GM12878 (cell line): ENCODE measurements at regions not wholly inside any gene's neighbourhood (a gene's known extent, or its start where the extent isn't known, plus 50 kb on each side); places are given as distances from the start of the nearest gene placed in this dataset.

Source experiments
- ATAC-seq: fragments of 200-7000 bp; cut with Tn5 transposase; 3 replicates; pipeline ENCODE4 v1.9.1; 2020; ENCODE audit warnings: mild to moderate bottlenecking, moderate library complexity
- BruUV-seq: library from RNA; stranded (reverse); fragments of 400-500 nt; replicated peaks from 2 replicates; lab custom pipeline; 2021; lab: Mats Ljungman, UMichigan
- CTCF ChIA-PET: fragments of 300-600 bp; sonication (Branson Sonifier 250); formaldehyde crosslinking; extraction: SDS; loops from one replicate; lab custom pipeline; 2021; ENCODE audit warnings: inconsistent platforms; lab: Yijun Ruan, JAX
- POLR2A ChIA-PET: fragments of 350-600 bp; formaldehyde crosslinking; extraction: SDS; loops from one replicate; lab custom pipeline; 2021; ENCODE audit warnings: inconsistent platforms; lab: Charles Lee
- RAD21 ChIA-PET: fragments of 300-600 bp; sonication (Branson Sonifier 250); formaldehyde crosslinking; loops from one replicate; lab custom pipeline; 2023; ENCODE audit warnings: antibody characterized with exemption; ENCODE audit not compliant: unreplicated experiment; lab: Charles Lee
- SMC1A ChIA-PET: fragments of 300-600 bp; sonication (Branson Sonifier 250); formaldehyde crosslinking; loops from one replicate; lab custom pipeline; 2023; ENCODE audit not compliant: unreplicated experiment, uncharacterized antibody; lab: Charles Lee
- DNase-seq: peaks from one replicate; pipeline ENCODE4 v3.0.0-alpha.2; 2011; ENCODE audit warnings: low read depth, low spot score
- FAIRE-seq: peaks from 3 replicates; lab custom pipeline; 2011; peaks lifted over from hg19 to GRCh38; lab: Jason Lieb, UNC
- H2AFZ ChIP-seq: 2 replicates; pipeline ENCODE4 v1.6.0; 2011; ENCODE audit warnings: low read depth, low read length, control low read depth; ENCODE audit not compliant: control insufficient read depth
- H3K27ac ChIP-seq: 2 replicates; pipeline ENCODE4 v1.5.1; 2011; ENCODE audit warnings: control low read depth; ENCODE audit not compliant: control insufficient read depth, insufficient read depth
- H3K27me3 ChIP-seq, 2 experiments: replicated peaks in 1 of 2; 2 replicates each; pipeline versions ENCODE4 v1.6.0 to v1.6.1; 2011; ENCODE audit warnings: low read length in 1 of 2; ENCODE audit not compliant: control insufficient read depth in 2 of 2, insufficient read depth in 2 of 2
- H3K36me3 ChIP-seq, 2 experiments: 2 replicates each; pipeline ENCODE4 v1.5.1; 2011; ENCODE audit warnings: low read length in 1 of 2; ENCODE audit not compliant: control insufficient read depth in 2 of 2, insufficient read depth in 2 of 2
- H3K4me1 ChIP-seq: 2 replicates; pipeline ENCODE4 v1.6.1; 2011; ENCODE audit warnings: mild to moderate bottlenecking, low read length, moderate library complexity, mixed read lengths; ENCODE audit not compliant: control insufficient read depth, insufficient read depth
- H3K4me2 ChIP-seq: 2 replicates; pipeline ENCODE4 v1.6.0; 2011; ENCODE audit warnings: control low read depth; ENCODE audit not compliant: control insufficient read depth, insufficient read depth
- H3K4me3 ChIP-seq: fragments of 200-600 bp; sonication (generic); 2 replicates; pipeline ENCODE4 v1.5.1; 2016
- H3K79me2 ChIP-seq: 2 replicates; pipeline ENCODE4 v1.6.0; 2011; ENCODE audit warnings: low read length; ENCODE audit not compliant: control insufficient read depth, insufficient read depth
- H3K9ac ChIP-seq: 2 replicates; pipeline ENCODE4 v1.8.0; 2011; ENCODE audit warnings: low read length, control low read depth, mixed read lengths; ENCODE audit not compliant: control insufficient read depth, insufficient read depth
- H3K9me3 ChIP-seq: replicated peaks from 3 replicates; pipeline ENCODE4 v1.5.1; 2011; ENCODE audit warnings: mild to moderate bottlenecking, low read length; ENCODE audit not compliant: control insufficient read depth, insufficient read depth
- H4K20me1 ChIP-seq: 2 replicates; pipeline ENCODE4 v1.6.0; 2011; ENCODE audit not compliant: control insufficient read depth, insufficient read depth
- CBFB ChIP-seq: IDR thresholded peaks from 2 replicates; pipeline ENCODE4 v1.6.1; 2016; ENCODE audit warnings: antibody characterized with exemption, low read depth
- KLF5 ChIP-seq: fragments of 450-650 bp; IDR thresholded peaks from 2 replicates; pipeline ENCODE4 v1.6.1; 2014; ENCODE audit warnings: mild to moderate bottlenecking; ENCODE audit not compliant: partially characterized antibody
- NR2C2 ChIP-seq: IDR thresholded peaks from 2 replicates; pipeline ENCODE4 v1.6.1; 2011; ENCODE audit warnings: borderline replicate concordance, low read depth; ENCODE audit not compliant: control insufficient read depth, insufficient read length
- POU2F2 ChIP-seq: IDR thresholded peaks from 3 replicates; pipeline ENCODE4 v1.6.1; 2011; ENCODE audit warnings: low read depth, mild to moderate bottlenecking, low read length, borderline replicate concordance
- ZNF622 ChIP-seq: fragments of 450-650 bp; IDR thresholded peaks from 2 replicates; pipeline ENCODE4 v1.6.1; 2017; ENCODE audit warnings: mild to moderate bottlenecking, inconsistent platforms
- WGBS: methylation state at CpG from one replicate; pipeline ENCODE4 v1.1.6; 2016; ENCODE audit warnings: low lambda C conversion rate; ENCODE audit not compliant: insufficient replicate concordance, insufficient coverage; ENCODE audit errors: missing lambda C conversion rate; 5-methylcytosine and 5-hydroxymethylcytosine counted together
- in situ Hi-C: fragments of 300-500 bp; cut with MboI; formaldehyde crosslinking; loops from 9 replicates; pipeline ENCODE4 v1.14.3; 2018; ENCODE audit warnings: mixed read lengths
- intact Hi-C: fragments of 100-400 bp; cut with micrococcal nuclease; formaldehyde crosslinking; loops from one replicate; pipeline ENCODE4 v1.14.2; 2022; ENCODE audit not compliant: unreplicated experiment
- TF ChIP-seq, protein P1 (sequence below): fragments of 450-650 bp; IDR thresholded peaks from 2 replicates; pipeline ENCODE4 v1.6.1; 2014; ENCODE audit warnings: mild to moderate bottlenecking

DNA sequence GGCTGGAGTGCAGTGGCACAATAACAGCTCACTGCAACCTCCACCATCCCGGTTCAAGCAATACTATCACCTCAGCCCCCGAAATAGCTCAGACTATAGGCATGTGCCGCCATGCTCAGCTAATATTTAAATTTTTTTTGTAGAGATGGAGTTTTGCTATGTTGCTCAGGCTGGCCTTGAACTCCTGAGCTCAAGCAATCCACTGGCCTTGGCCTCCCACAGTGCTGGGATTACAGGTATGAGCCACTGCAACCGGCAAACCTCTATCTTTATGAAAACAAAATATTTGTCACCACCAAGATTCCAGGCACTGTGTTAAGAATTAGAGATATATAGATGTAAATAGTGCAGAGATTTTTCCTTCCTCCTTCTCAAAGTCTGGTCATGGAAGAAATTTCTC lies 232.5 kb downstream of the ANKRD50 start:
- H3K79me2 ChIP-seq, result no peaks in the 10 kb centered on the region
- no TSS peak for BruUV-seq
- CTCF ChIA-PET, result interaction anchor here (0.7 to 1.2 kb wide), 2 partner anchors 8 to 57 kb away, joined by 3 read pairs; no protein-coding TSS in a partner anchor
- ATAC-seq (no peak), FAIRE-seq (no peak), DNase-seq (no peak)
- no peak overlapping the region for H3K9ac ChIP-seq
- POLR2A ChIA-PET, result no interaction called here
- H3K27ac ChIP-seq, result no peak overlapping the region
- no peaks in the 10 kb centered on the region for H3K9me3 ChIP-seq
- H3K4me2 ChIP-seq, result no peak overlapping the region
- WGBS, result 8% methylated on average over 4 of the region's 4 CpGs
- H3K4me3 ChIP-seq, result no peak overlapping the region
- SMC1A ChIA-PET, result interaction anchor here (0.6 kb wide), 1 partner anchor 67 kb away, joined by 4 read pairs; no protein-coding TSS in a partner anchor
- no peaks in the 10 kb centered on the region for H4K20me1 ChIP-seq
- no peaks in the 10 kb centered on the region for H3K36me3 ChIP-seq
- no peak overlapping the region for H2AFZ ChIP-seq
- TF ChIP-seq NR2C2 (no peak), POU2F2 (no peak)
- TF ChIP-seq, protein P1, sequence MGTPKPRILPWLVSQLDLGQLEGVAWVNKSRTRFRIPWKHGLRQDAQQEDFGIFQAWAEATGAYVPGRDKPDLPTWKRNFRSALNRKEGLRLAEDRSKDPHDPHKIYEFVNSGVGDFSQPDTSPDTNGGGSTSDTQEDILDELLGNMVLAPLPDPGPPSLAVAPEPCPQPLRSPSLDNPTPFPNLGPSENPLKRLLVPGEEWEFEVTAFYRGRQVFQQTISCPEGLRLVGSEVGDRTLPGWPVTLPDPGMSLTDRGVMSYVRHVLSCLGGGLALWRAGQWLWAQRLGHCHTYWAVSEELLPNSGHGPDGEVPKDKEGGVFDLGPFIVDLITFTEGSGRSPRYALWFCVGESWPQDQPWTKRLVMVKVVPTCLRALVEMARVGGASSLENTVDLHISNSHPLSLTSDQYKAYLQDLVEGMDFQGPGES, result no peak
- no peaks in the 10 kb centered on the region for H3K4me1 ChIP-seq
- in situ Hi-C loops (no loop called here), intact Hi-C loops (no loop called here)
- RAD21 ChIA-PET, result no interaction called here
- H3K27me3 ChIP-seq, result no peaks in the 10 kb centered on the region

DNA sequence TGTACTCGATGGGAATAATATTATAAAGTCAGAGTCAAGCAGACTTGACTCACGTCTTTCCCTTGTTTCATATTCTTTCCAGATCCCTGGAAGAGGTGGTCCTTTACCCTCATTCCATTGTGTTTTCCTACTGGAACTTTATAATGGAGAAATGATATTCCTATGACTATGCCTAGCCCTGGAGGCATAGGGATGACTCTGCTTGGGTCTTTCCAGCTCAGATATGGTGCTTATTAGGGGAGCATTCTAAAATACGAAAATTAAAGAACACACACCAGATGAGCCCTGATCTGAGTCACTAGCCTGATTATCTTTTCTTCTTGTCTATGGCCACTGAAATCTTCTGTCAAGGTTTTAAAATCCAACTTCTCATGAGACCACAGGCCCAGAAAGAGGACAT lies 231.4 kb downstream of the ANKRD50 start:
- Histone ChIP-seq H4K20me1 (no peaks in the 10 kb centered on the region), H2AFZ (no peak overlapping the region), H3K4me2 (no peak overlapping the region), H3K4me1 (no peaks in the 10 kb centered on the region), H3K4me3 (no peak overlapping the region), H3K9ac (no peak overlapping the region), H3K36me3 (no peaks in the 10 kb centered on the region), H3K9me3 (no peaks in the 10 kb centered on the region), H3K27ac (no peak overlapping the region), H3K27me3 (no peaks in the 10 kb centered on the region), H3K79me2 (no peaks in the 10 kb centered on the region)
- no peak for FAIRE-seq
- intact Hi-C loops, result no loop called here
- BruUV-seq, result no TSS peak
- RAD21 ChIA-PET, result no interaction called here
- TF ChIP-seq KLF5 (no peak), ZNF622 (no peak), CBFB (no peak)
- in situ Hi-C loops, result no loop called here
- DNase-seq, result no peak
- 5% methylated on average over 3 of the region's 3 CpGs for WGBS
- SMC1A ChIA-PET, result no interaction called here
- ATAC-seq, result no peak
- POLR2A ChIA-PET, result no interaction called here
- CTCF ChIA-PET, result no interaction called here
